HEK293 (cell line): ENCODE measurements at regions not wholly inside any gene's neighbourhood (a gene's known extent, or its start where the extent isn't known, plus 50 kb on each side); places are given as distances from the start of the nearest gene placed in this dataset.
"Not testable (repeated sequence)": the region's sequence is repeated elsewhere in the genome, so short reads cannot be mapped to it uniquely, and the experiment has no call there.

Experiments
- CTCF ChIA-PET: fragments of 350-600 bp; formaldehyde crosslinking; extraction: SDS; loops from one replicate; lab custom pipeline; 2021; ENCODE audit warnings: antibody characterized with exemption; lab: Yijun Ruan, JAX
- POLR2A ChIA-PET: fragments of 300-600 bp; formaldehyde crosslinking; extraction: SDS; loops from one replicate; lab custom pipeline; 2020; ENCODE audit warnings: antibody characterized with exemption, inconsistent platforms; lab: Yijun Ruan, JAX
- H3K27ac ChIP-seq: fragments of 200-500 bp; sonication (Bioruptor generic); 2 replicates; pipeline ENCODE4 v1.5.1; 2014; ENCODE audit warnings: low read depth, low read length, control low read depth, inconsistent platforms; ENCODE audit errors: extremely low read depth
- H3K36me3 ChIP-seq, 2 experiments: fragments of 200-500 bp in 1 of 2; sonication (Bioruptor generic) in 1 of 2; 1 replicate in 1 of 2; 2 replicates in 1 of 2; pipeline ENCODE4 v1.5.1; 2014 to 2017; ENCODE audit warnings: inconsistent platforms in 2 of 2, low read length in 2 of 2; ENCODE audit not compliant: control insufficient read depth in 2 of 2, insufficient read depth in 1 of 2
- H3K4me1 ChIP-seq: fragments of 200-500 bp; sonication (Bioruptor generic); 2 replicates; pipeline ENCODE4 v1.5.1; 2014; ENCODE audit warnings: mild to moderate bottlenecking, low read length, inconsistent platforms; ENCODE audit not compliant: control insufficient read depth, insufficient read depth
- H3K4me3 ChIP-seq: 2 replicates; pipeline ENCODE4 v1.5.1; 2011; ENCODE audit warnings: low read depth, mild to moderate bottlenecking, control low read depth, low read length, moderate library complexity
- H3K9me3 ChIP-seq: fragments of 200-500 bp; sonication (Bioruptor generic); 2 replicates; pipeline ENCODE4 v1.5.1; 2014; ENCODE audit warnings: low read depth, low read length, inconsistent platforms; ENCODE audit not compliant: control insufficient read depth, insufficient read depth
- BCL11B ChIP-seq: fragments of 450-650 bp; formaldehyde crosslinking; IDR thresholded peaks from 2 replicates; pipeline ENCODE4 v1.5.1; 2016; ENCODE audit warnings: low read depth, missing biosample characterization, missing genetic modification characterization
- GFI1B ChIP-seq: fragments of 450-650 bp; formaldehyde crosslinking; IDR thresholded peaks from 2 replicates; pipeline ENCODE4 v1.5.1; 2016; ENCODE audit warnings: missing biosample characterization, missing genetic modification characterization
- GLIS1 ChIP-seq: fragments of 450-650 bp; formaldehyde crosslinking; IDR thresholded peaks from 2 replicates; pipeline ENCODE4 v1.5.1; 2016; ENCODE audit warnings: missing biosample characterization, missing genetic modification characterization
- HOXC10 ChIP-seq: sonication (generic); formaldehyde crosslinking; IDR thresholded peaks from 2 replicates; pipeline ENCODE4 v1.8.1; 2023; ENCODE audit warnings: mild to moderate bottlenecking, missing genetic modification reagents
- SP2 ChIP-seq: fragments of 450-650 bp; formaldehyde crosslinking; IDR thresholded peaks from 2 replicates; pipeline ENCODE4 v1.5.1; 2016; ENCODE audit warnings: missing biosample characterization, missing genetic modification characterization
- ZIC2 ChIP-seq: fragments of 450-650 bp; formaldehyde crosslinking; IDR thresholded peaks from 2 replicates; pipeline ENCODE4 v1.5.1; 2016; ENCODE audit warnings: missing biosample characterization, missing genetic modification characterization
- ZNF10 ChIP-seq: fragments of 450-650 bp; formaldehyde crosslinking; IDR thresholded peaks from 2 replicates; pipeline ENCODE4 v1.5.1; 2017; ENCODE audit warnings: missing biosample characterization, missing genetic modification characterization
- ZNF140 ChIP-seq: fragments of 450-650 bp; formaldehyde crosslinking; IDR thresholded peaks from 2 replicates; pipeline ENCODE4 v1.5.1; 2016; ENCODE audit warnings: missing biosample characterization, missing genetic modification characterization
- ZNF184 ChIP-seq: fragments of 450-650 bp; IDR thresholded peaks from 2 replicates; pipeline ENCODE4 v1.5.1; 2018; ENCODE audit warnings: missing biosample characterization, mild to moderate bottlenecking, missing genetic modification characterization
- ZNF211 ChIP-seq: fragments of 450-650 bp; formaldehyde crosslinking; IDR thresholded peaks from 2 replicates; pipeline ENCODE4 v1.5.1; 2016; ENCODE audit warnings: low read depth, missing biosample characterization, missing genetic modification characterization
- ZNF274 ChIP-seq, 2 experiments: fragments of 200-500 bp in 1 of 2; fragments of 450-650 bp in 1 of 2; sonication (Bioruptor generic) in 1 of 2; formaldehyde crosslinking in 1 of 2; IDR thresholded peaks; 2 replicates each; pipeline versions ENCODE4 v1.5.1 to v1.6.1; 2014 to 2016; ENCODE audit warnings: borderline replicate concordance in 1 of 2, inconsistent platforms in 1 of 2, low read length in 1 of 2, missing biosample characterization in 1 of 2, missing genetic modification characterization in 1 of 2
- ZNF292 ChIP-seq: fragments of 450-650 bp; formaldehyde crosslinking; IDR thresholded peaks from 2 replicates; pipeline ENCODE4 v1.5.1; 2016; ENCODE audit warnings: low read depth, missing biosample characterization, missing genetic modification characterization, borderline replicate concordance
- ZNF394 ChIP-seq: fragments of 450-650 bp; formaldehyde crosslinking; IDR thresholded peaks from 2 replicates; pipeline ENCODE4 v1.5.1; 2016; ENCODE audit warnings: missing biosample characterization, missing genetic modification characterization, mild to moderate bottlenecking, moderate library complexity, borderline replicate concordance
- ZNF433 ChIP-seq: fragments of 450-650 bp; formaldehyde crosslinking; IDR thresholded peaks from 2 replicates; pipeline ENCODE4 v1.5.1; 2016; ENCODE audit warnings: missing biosample characterization, missing genetic modification characterization, low read depth
- ZNF530 ChIP-seq: fragments of 450-650 bp; formaldehyde crosslinking; IDR thresholded peaks from 2 replicates; pipeline ENCODE4 v1.5.1; 2016; ENCODE audit warnings: low read depth, missing biosample characterization, missing genetic modification characterization
- ZNF555 ChIP-seq: fragments of 450-650 bp; formaldehyde crosslinking; conservative IDR thresholded peaks from 2 replicates; pipeline ENCODE4 v1.5.1; 2017; ENCODE audit warnings: missing biosample characterization, mild to moderate bottlenecking, missing genetic modification characterization, inconsistent platforms
- ZNF558 ChIP-seq: fragments of 450-650 bp; formaldehyde crosslinking; IDR thresholded peaks from 2 replicates; pipeline ENCODE4 v1.5.1; 2016; ENCODE audit warnings: missing biosample characterization, missing genetic modification characterization
- ZNF585B ChIP-seq: fragments of 450-650 bp; formaldehyde crosslinking; IDR thresholded peaks from 2 replicates; pipeline ENCODE4 v1.5.1; 2016; ENCODE audit warnings: missing biosample characterization, missing genetic modification characterization
- ZNF610 ChIP-seq: fragments of 450-650 bp; formaldehyde crosslinking; IDR thresholded peaks from 2 replicates; pipeline ENCODE4 v1.5.1; 2016; ENCODE audit warnings: missing biosample characterization, missing genetic modification characterization, borderline replicate concordance
- ZNF623 ChIP-seq: fragments of 450-650 bp; formaldehyde crosslinking; IDR thresholded peaks from 2 replicates; pipeline ENCODE4 v1.5.1; 2016; ENCODE audit warnings: missing biosample characterization, missing genetic modification characterization
- ZNF707 ChIP-seq: fragments of 450-650 bp; formaldehyde crosslinking; IDR thresholded peaks from 2 replicates; pipeline ENCODE4 v1.5.1; 2016; ENCODE audit warnings: missing biosample characterization, missing genetic modification characterization
- ZNF792 ChIP-seq: fragments of 450-650 bp; formaldehyde crosslinking; IDR thresholded peaks from 2 replicates; pipeline ENCODE4 v1.5.1; 2016; ENCODE audit warnings: missing biosample characterization, missing genetic modification characterization
- TF ChIP-seq, protein P1 (sequence below): IDR thresholded peaks from 2 replicates; pipeline ENCODE4 v1.6.1; 2011; ENCODE audit warnings: mild to moderate bottlenecking, low read depth, low read length, borderline replicate concordance
- TF ChIP-seq, protein P2 (sequence below): fragments of 450-650 bp; IDR thresholded peaks from 2 replicates; pipeline ENCODE4 v1.5.1; 2018; ENCODE audit warnings: missing biosample characterization, missing genetic modification characterization
- TF ChIP-seq, protein P3 (sequence below): fragments of 450-650 bp; formaldehyde crosslinking; conservative IDR thresholded peaks from 2 replicates; pipeline ENCODE4 v1.5.1; 2016; ENCODE audit warnings: low read depth, missing biosample characterization, missing genetic modification characterization
- TF ChIP-seq, protein P4 (sequence below): fragments of 450-650 bp; formaldehyde crosslinking; conservative IDR thresholded peaks from 2 replicates; pipeline ENCODE4 v1.5.1; 2016; ENCODE audit warnings: low read depth, missing biosample characterization, missing genetic modification characterization

DNA sequence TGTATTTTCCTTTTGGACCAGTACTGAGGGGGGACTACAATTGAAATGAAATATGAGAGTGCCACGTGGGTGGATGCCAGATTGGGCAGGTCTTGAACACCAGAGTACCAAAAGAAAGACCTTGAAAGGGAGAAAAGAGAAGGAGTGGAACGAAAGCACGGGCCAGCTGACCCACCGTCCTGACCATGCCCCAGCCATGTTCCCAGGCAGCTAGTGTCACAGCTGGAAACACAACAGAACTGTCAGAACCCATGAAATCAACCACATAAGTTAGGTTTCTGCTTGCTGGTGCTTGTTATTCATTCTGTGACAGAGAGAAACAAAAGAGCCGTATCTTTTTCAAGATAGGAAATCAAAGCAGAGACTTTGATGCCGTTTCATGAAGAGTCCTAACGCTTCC, 268.8 kb downstream of the MEX3B start:
- no peaks in the 10 kb centered on the region for H3K4me1 ChIP-seq
- ChIA-PET CTCF (no interaction called here), POLR2A (no interaction called here)
- H3K4me3 ChIP-seq, result no peak overlapping the region
- no peaks in the 10 kb centered on the region for H3K9me3 ChIP-seq
- peaks cover 0 to 3% of the 10 kb centered on the region in 2 experiments; a peak in 1 of 3 replicates for H3K36me3 ChIP-seq
- H3K27ac ChIP-seq, result no peak overlapping the region
- TF ChIP-seq ZNF558 (tag by site-specific recombination), result no peak
- TF ChIP-seq ZNF10, result no peak
- TF ChIP-seq ZNF585B (tag by site-specific recombination), result no peak
- TF ChIP-seq ZNF184, result no peak
- TF ChIP-seq GLIS1 (tag by site-specific recombination), result no peak
- no peak for TF ChIP-seq ZNF530 (tag by site-specific recombination)
- TF ChIP-seq BCL11B (tag by site-specific recombination), result no peak
- TF ChIP-seq ZNF623 (tag by site-specific recombination), result no peak
- TF ChIP-seq ZIC2 (tag by site-specific recombination), result no peak
- no peak for TF ChIP-seq ZNF610
- TF ChIP-seq HOXC10 (CRISPR knock-in tag), result no peak
- no peak for TF ChIP-seq GFI1B
- TF ChIP-seq, protein P1, sequence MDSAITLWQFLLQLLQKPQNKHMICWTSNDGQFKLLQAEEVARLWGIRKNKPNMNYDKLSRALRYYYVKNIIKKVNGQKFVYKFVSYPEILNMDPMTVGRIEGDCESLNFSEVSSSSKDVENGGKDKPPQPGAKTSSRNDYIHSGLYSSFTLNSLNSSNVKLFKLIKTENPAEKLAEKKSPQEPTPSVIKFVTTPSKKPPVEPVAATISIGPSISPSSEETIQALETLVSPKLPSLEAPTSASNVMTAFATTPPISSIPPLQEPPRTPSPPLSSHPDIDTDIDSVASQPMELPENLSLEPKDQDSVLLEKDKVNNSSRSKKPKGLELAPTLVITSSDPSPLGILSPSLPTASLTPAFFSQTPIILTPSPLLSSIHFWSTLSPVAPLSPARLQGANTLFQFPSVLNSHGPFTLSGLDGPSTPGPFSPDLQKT, result no peak
- TF ChIP-seq, protein P2, sequence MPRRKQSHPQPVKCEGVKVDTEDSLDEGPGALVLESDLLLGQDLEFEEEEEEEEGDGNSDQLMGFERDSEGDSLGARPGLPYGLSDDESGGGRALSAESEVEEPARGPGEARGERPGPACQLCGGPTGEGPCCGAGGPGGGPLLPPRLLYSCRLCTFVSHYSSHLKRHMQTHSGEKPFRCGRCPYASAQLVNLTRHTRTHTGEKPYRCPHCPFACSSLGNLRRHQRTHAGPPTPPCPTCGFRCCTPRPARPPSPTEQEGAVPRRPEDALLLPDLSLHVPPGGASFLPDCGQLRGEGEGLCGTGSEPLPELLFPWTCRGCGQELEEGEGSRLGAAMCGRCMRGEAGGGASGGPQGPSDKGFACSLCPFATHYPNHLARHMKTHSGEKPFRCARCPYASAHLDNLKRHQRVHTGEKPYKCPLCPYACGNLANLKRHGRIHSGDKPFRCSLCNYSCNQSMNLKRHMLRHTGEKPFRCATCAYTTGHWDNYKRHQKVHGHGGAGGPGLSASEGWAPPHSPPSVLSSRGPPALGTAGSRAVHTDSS (tag by site-specific recombination), result no peak
- no peak for TF ChIP-seq ZNF292
- TF ChIP-seq ZNF274 (IDR thresholded peaks at IDR 0.05; ENCODE audit: low read length), result no peak
- TF ChIP-seq ZNF274 (tag by site-specific recombination; IDR thresholded peaks at IDR 0.05; ENCODE audit: borderline replicate concordance), result no peak
- no peak for TF ChIP-seq SP2 (tag by site-specific recombination)
- no peak for TF ChIP-seq ZNF707 (tag by site-specific recombination)
- no peak for TF ChIP-seq ZNF792 (tag by site-specific recombination)
- TF ChIP-seq ZNF211 (tag by site-specific recombination), result no peak
- TF ChIP-seq, all 188 proteins: peak for 0

DNA sequence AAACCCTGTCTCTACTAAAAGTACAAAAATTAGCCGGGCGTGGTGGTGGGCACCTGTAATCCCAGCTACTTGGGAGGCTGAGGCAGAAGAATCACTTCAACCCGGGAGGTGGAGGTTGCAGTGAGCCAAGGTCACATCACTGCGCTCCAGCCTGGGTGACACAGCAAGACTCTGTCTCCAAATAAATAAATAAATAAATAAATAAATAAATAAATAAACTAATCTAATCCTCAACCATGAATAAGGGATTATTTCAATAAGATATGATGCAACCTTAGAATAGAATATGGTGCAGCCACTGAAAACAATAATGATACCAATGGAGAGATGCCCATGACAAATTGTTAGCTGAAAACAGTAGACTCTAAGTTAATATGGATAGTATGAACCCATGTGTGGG, 270.0 kb downstream of the MEX3B start:
- H3K9me3 ChIP-seq, H3K36me3 ChIP-seq, CTCF ChIA-PET, H3K4me3 ChIP-seq, H3K27ac ChIP-seq, H3K4me1 ChIP-seq, POLR2A ChIA-PET: not testable (repeated sequence)
- TF ChIP-seq ZNF623 (tag by site-specific recombination), result peak; percentile 50
- 0 out of 2 replicates have a peak, but pooled peaks have one; percentile 26 for TF ChIP-seq ZNF530 (tag by site-specific recombination)
- TF ChIP-seq ZNF140, result peak; percentile 14; the same call in 1 of the 2 replicates
- TF ChIP-seq ZNF555, result peak; percentile 20
- peak; percentile 56; the same call in 1 of the 2 replicates for TF ChIP-seq ZNF433
- peak; percentile 56; the same call in 1 of the 2 replicates for TF ChIP-seq ZNF394 (tag by site-specific recombination)
- TF ChIP-seq, protein P3, sequence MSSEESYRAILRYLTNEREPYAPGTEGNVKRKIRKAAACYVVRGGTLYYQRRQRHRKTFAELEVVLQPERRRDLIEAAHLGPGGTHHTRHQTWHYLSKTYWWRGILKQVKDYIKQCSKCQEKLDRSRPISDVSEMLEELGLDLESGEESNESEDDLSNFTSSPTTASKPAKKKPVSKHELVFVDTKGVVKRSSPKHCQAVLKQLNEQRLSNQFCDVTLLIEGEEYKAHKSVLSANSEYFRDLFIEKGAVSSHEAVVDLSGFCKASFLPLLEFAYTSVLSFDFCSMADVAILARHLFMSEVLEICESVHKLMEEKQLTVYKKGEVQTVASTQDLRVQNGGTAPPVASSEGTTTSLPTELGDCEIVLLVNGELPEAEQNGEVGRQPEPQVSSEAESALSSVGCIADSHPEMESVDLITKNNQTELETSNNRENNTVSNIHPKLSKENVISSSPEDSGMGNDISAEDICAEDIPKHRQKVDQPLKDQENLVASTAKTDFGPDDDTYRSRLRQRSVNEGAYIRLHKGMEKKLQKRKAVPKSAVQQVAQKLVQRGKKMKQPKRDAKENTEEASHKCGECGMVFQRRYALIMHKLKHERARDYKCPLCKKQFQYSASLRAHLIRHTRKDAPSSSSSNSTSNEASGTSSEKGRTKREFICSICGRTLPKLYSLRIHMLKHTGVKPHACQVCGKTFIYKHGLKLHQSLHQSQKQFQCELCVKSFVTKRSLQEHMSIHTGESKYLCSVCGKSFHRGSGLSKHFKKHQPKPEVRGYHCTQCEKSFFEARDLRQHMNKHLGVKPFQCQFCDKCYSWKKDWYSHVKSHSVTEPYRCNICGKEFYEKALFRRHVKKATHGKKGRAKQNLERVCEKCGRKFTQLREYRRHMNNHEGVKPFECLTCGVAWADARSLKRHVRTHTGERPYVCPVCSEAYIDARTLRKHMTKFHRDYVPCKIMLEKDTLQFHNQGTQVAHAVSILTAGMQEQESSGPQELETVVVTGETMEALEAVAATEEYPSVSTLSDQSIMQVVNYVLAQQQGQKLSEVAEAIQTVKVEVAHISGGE, result peak; percentile 43; the same call in 1 of the 2 replicates
- TF ChIP-seq, protein P4, sequence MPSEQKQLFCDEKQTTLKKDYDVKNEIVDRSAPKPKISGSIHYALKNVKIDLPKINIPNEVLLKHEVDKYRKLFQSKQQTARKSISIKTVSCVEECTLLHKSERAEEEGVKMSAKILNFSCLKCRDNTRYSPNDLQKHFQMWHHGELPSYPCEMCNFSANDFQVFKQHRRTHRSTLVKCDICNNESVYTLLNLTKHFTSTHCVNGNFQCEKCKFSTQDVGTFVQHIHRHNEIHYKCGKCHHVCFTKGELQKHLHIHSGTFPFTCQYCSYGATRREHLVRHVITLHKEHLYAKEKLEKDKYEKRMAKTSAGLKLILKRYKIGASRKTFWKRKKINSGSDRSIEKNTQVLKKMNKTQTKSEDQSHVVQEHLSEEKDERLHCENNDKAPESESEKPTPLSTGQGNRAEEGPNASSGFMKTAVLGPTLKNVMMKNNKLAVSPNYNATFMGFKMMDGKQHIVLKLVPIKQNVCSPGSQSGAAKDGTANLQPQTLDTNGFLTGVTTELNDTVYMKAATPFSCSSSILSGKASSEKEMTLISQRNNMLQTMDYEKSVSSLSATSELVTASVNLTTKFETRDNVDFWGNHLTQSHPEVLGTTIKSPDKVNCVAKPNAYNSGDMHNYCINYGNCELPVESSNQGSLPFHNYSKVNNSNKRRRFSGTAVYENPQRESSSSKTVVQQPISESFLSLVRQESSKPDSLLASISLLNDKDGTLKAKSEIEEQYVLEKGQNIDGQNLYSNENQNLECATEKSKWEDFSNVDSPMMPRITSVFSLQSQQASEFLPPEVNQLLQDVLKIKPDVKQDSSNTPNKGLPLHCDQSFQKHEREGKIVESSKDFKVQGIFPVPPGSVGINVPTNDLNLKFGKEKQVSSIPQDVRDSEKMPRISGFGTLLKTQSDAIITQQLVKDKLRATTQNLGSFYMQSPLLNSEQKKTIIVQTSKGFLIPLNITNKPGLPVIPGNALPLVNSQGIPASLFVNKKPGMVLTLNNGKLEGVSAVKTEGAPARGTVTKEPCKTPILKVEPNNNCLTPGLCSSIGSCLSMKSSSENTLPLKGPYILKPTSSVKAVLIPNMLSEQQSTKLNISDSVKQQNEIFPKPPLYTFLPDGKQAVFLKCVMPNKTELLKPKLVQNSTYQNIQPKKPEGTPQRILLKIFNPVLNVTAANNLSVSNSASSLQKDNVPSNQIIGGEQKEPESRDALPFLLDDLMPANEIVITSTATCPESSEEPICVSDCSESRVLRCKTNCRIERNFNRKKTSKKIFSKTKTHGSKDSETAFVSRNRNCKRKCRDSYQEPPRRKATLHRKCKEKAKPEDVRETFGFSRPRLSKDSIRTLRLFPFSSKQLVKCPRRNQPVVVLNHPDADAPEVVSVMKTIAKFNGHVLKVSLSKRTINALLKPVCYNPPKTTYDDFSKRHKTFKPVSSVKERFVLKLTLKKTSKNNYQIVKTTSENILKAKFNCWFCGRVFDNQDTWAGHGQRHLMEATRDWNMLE, result peak; percentile 52; the same call in 1 of the 2 replicates
